COLO829 (cell line): ENCODE measurements at regions not wholly inside any gene's neighbourhood (a gene's known extent, or its start where the extent isn't known, plus 50 kb on each side); places are given as distances from the start of the nearest gene placed in this dataset.

Experiments
- DNase-seq: peaks from one replicate; pipeline ENCODE4 v3.0.0; 2012; ENCODE audit warnings: low spot score

- no peak for DNase-seq
Measured at GRCh38 chr7:9856668-9857067, 1117.0 kb upstream of the PHF14 start.

- no peak for DNase-seq
Measured at GRCh38 chr7:9863545-9863944, 1110.1 kb upstream of the PHF14 start.

- DNase-seq = no peak
Measured at GRCh38 chr7:9869151-9869550, 1104.5 kb upstream of the PHF14 start.

GRCh38 chr7:9869566-9869965 lies 1104.1 kb upstream of the PHF14 start:
- DNase-seq = no peak

- DNase-seq = no peak
Measured at GRCh38 chr7:9870674-9871073, 1103.0 kb upstream of the PHF14 start.

- DNase-seq = no peak
Measured at GRCh38 chr7:9874182-9874581, 1099.5 kb upstream of the PHF14 start.

GRCh38 chr7:9876053-9876452 lies 1097.6 kb upstream of the PHF14 start:
- DNase-seq = no peak

- peak; percentile 1 for DNase-seq
Measured at GRCh38 chr7:9889554-9889953, 1084.1 kb upstream of the PHF14 start.

GRCh38 chr7:9890092-9890491 lies 1083.6 kb upstream of the PHF14 start:
- DNase-seq = no peak

- DNase-seq = no peak
Measured at GRCh38 chr7:9891056-9891455, 1082.6 kb upstream of the PHF14 start.

- no peak for DNase-seq
Measured at GRCh38 chr7:9900339-9900738, 1073.3 kb upstream of the PHF14 start.

- no peak for DNase-seq
Measured at GRCh38 chr7:9921326-9921725, 1052.3 kb upstream of the PHF14 start.

GRCh38 chr7:9937944-9938631 lies 1035.6 kb upstream of the PHF14 start:
- peak; percentile 6 for DNase-seq

GRCh38 chr7:9939176-9939575 lies 1034.5 kb upstream of the PHF14 start:
- DNase-seq = no peak

- DNase-seq = no peak
Measured at GRCh38 chr7:9945131-9945530, 1028.5 kb upstream of the PHF14 start.

GRCh38 chr7:9945857-9946256 lies 1027.8 kb upstream of the PHF14 start:
- DNase-seq = peak; percentile 36

GRCh38 chr7:9955138-9955537 lies 1018.5 kb upstream of the PHF14 start:
- DNase-seq = no peak

GRCh38 chr7:9958486-9958885 lies 1015.2 kb upstream of the PHF14 start:
- no peak for DNase-seq

GRCh38 chr7:9960460-9960859 lies 1013.2 kb upstream of the PHF14 start:
- no peak for DNase-seq

- DNase-seq = no peak
Measured at GRCh38 chr7:9961161-9961922, 1012.3 kb upstream of the PHF14 start.

GRCh38 chr7:9962742-9963141 lies 1010.9 kb upstream of the PHF14 start:
- DNase-seq = no peak

- no peak for DNase-seq
Measured at GRCh38 chr7:9978106-9979064, 995.3 kb upstream of the PHF14 start.
